ENCODE measurements at regions not wholly inside any gene's neighbourhood (a gene's known extent, or its start where the extent isn't known, plus 50 kb on each side); places are given as distances from the start of the nearest gene placed in this dataset.

- TF ChIP-seq NR4A1 (CRISPR knock-in tag; IDR thresholded peaks at IDR 0.05) = no peak
- no peak for TF ChIP-seq NR4A1 (tag; IDR thresholded peaks at IDR 0.05)
- no peak for TF ChIP-seq HNRNPLL (IDR thresholded peaks at IDR 0.05; ENCODE audit: low read depth, low read length, poor library complexity, severe bottlenecking)
- no peak for TF ChIP-seq NFRKB (IDR thresholded peaks at IDR 0.05; ENCODE audit: low read depth)
- TF ChIP-seq MYNN (IDR thresholded peaks at IDR 0.05) = no peak
- no peak for TF ChIP-seq MYNN (CRISPR knock-in tag; IDR thresholded peaks at IDR 0.05)
- no peak for TF ChIP-seq TAF9B (IDR thresholded peaks at IDR 0.05; ENCODE audit: partially characterized antibody)
- peak; percentile 45; the same call in 1 of the 2 replicates for TF ChIP-seq STAT5A (IDR thresholded peaks at IDR 0.05; ENCODE audit: borderline replicate concordance, low read length)
- TF ChIP-seq, protein P1, sequence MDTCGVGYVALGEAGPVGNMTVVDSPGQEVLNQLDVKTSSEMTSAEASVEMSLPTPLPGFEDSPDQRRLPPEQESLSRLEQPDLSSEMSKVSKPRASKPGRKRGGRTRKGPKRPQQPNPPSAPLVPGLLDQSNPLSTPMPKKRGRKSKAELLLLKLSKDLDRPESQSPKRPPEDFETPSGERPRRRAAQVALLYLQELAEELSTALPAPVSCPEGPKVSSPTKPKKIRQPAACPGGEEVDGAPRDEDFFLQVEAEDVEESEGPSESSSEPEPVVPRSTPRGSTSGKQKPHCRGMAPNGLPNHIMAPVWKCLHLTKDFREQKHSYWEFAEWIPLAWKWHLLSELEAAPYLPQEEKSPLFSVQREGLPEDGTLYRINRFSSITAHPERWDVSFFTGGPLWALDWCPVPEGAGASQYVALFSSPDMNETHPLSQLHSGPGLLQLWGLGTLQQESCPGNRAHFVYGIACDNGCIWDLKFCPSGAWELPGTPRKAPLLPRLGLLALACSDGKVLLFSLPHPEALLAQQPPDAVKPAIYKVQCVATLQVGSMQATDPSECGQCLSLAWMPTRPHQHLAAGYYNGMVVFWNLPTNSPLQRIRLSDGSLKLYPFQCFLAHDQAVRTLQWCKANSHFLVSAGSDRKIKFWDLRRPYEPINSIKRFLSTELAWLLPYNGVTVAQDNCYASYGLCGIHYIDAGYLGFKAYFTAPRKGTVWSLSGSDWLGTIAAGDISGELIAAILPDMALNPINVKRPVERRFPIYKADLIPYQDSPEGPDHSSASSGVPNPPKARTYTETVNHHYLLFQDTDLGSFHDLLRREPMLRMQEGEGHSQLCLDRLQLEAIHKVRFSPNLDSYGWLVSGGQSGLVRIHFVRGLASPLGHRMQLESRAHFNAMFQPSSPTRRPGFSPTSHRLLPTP (IDR thresholded peaks at IDR 0.05; ENCODE audit: borderline replicate concordance, extremely low read depth, insufficient read length) = peak; percentile 65
- TF ChIP-seq CSDE1 (IDR thresholded peaks at IDR 0.05) = no peak
- no peak for TF ChIP-seq CTCFL (IDR thresholded peaks at IDR 0.05; ENCODE audit: borderline replicate concordance, insufficient read depth, low read depth, low read length, poor library complexity, severe bottlenecking)
- TF ChIP-seq GABPB1 (CRISPR knock-in tag; IDR thresholded peaks at IDR 0.05) = no peak
- no peak for TF ChIP-seq ZNF57 (CRISPR knock-in tag; IDR thresholded peaks at IDR 0.05)
- no peak for TF ChIP-seq ZBTB9 (CRISPR knock-in tag; IDR thresholded peaks at IDR 0.05)
- no peak for TF ChIP-seq DIDO1 (tag; IDR thresholded peaks at IDR 0.05; ENCODE audit: low read depth)
- no peak for TF ChIP-seq NR3C1 (CRISPR knock-in tag; IDR thresholded peaks at IDR 0.05)
- no peak for TF ChIP-seq SNIP1 (IDR thresholded peaks at IDR 0.05; ENCODE audit: low read depth)
- no peak for TF ChIP-seq BMI1 (IDR thresholded peaks at IDR 0.05; ENCODE audit: low read length)
- TF ChIP-seq, protein P2, sequence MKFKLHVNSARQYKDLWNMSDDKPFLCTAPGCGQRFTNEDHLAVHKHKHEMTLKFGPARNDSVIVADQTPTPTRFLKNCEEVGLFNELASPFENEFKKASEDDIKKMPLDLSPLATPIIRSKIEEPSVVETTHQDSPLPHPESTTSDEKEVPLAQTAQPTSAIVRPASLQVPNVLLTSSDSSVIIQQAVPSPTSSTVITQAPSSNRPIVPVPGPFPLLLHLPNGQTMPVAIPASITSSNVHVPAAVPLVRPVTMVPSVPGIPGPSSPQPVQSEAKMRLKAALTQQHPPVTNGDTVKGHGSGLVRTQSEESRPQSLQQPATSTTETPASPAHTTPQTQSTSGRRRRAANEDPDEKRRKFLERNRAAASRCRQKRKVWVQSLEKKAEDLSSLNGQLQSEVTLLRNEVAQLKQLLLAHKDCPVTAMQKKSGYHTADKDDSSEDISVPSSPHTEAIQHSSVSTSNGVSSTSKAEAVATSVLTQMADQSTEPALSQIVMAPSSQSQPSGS (CRISPR knock-in tag; IDR thresholded peaks at IDR 0.05) = no peak
- TF ChIP-seq HOXB6 (CRISPR knock-in tag; IDR thresholded peaks at IDR 0.05; ENCODE audit: borderline replicate concordance) = no peak
- TF ChIP-seq ARHGAP35 (IDR thresholded peaks at IDR 0.05; ENCODE audit: partially characterized antibody) = no peak
- no peak for TF ChIP-seq TBL1XR1 (IDR thresholded peaks at IDR 0.05; ENCODE audit: low read length in 2 of 2)
Observed at GRCh38 chr17:77426676-77427386, 286.1 kb downstream of the SEC14L1 start (continued).
